PC-9 (cell line): ENCODE measurements at regions not wholly inside any gene's neighbourhood (a gene's known extent, or its start where the extent isn't known, plus 50 kb on each side); places are given as distances from the start of the nearest gene placed in this dataset.

Experiments
- CTCF ChIP-seq: fragments of 200-600 bp; sonication (generic); conservative IDR thresholded peaks from 2 replicates; pipeline ENCODE4 v1.6.1; 2017; ENCODE audit warnings: mixed run types, antibody characterized with exemption, mild to moderate bottlenecking, moderate library complexity
- EZH2 ChIP-seq: fragments of 200-600 bp; sonication (generic); IDR thresholded peaks from 2 replicates; pipeline ENCODE4 v1.8.0; 2017; ENCODE audit warnings: antibody characterized with exemption, low read depth

DNA sequence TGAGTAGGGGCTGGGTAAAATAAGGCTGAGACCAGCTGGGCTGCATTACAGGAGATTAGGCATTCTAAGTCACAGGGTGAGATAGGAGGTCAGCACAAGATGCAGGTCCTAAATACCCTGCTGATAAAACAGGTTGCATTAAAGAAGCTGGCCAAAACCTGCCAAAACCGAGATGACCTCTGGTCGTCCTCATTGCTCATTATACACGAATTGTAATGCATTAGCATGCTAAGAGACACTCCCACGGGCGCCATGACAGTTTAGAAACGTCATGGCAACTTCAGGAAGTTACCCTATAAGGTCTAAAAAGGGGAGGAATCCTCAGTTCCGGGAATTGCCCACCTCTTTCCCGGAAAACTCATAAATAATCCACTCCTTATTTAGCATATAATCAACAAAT is 132.2 kb downstream of the ARL4C start:
- TF ChIP-seq CTCF (no peak), EZH2 (no peak)
